Keratinocyte (primary cell): ENCODE measurements at regions not wholly inside any gene's neighbourhood (a gene's known extent, or its start where the extent isn't known, plus 50 kb on each side); places are given as distances from the start of the nearest gene placed in this dataset.

Experiments
- EZH2 ChIP-seq: IDR thresholded peaks from one replicate; pipeline ENCODE4 v1.6.1; 2012; ENCODE audit warnings: inconsistent platforms, mild to moderate bottlenecking, low read length, moderate library complexity
- TF ChIP-seq, protein P1 (sequence below), 3 experiments: IDR thresholded peaks in 1 of 3; conservative IDR thresholded peaks in 1 of 3; optimal IDR thresholded peaks in 1 of 3; 2 replicates in 2 of 3; 3 replicates in 1 of 3; pipeline versions ENCODE3 to v1.5.1; 2011; ENCODE audit warnings: low read length in 3 of 3, mild to moderate bottlenecking in 3 of 3, moderate library complexity in 2 of 3, control low read depth in 1 of 3, inconsistent platforms in 1 of 3; ENCODE audit not compliant: insufficient read depth in 2 of 3; ENCODE audit errors: extremely low read depth in 1 of 3

- TF ChIP-seq, protein P1, sequence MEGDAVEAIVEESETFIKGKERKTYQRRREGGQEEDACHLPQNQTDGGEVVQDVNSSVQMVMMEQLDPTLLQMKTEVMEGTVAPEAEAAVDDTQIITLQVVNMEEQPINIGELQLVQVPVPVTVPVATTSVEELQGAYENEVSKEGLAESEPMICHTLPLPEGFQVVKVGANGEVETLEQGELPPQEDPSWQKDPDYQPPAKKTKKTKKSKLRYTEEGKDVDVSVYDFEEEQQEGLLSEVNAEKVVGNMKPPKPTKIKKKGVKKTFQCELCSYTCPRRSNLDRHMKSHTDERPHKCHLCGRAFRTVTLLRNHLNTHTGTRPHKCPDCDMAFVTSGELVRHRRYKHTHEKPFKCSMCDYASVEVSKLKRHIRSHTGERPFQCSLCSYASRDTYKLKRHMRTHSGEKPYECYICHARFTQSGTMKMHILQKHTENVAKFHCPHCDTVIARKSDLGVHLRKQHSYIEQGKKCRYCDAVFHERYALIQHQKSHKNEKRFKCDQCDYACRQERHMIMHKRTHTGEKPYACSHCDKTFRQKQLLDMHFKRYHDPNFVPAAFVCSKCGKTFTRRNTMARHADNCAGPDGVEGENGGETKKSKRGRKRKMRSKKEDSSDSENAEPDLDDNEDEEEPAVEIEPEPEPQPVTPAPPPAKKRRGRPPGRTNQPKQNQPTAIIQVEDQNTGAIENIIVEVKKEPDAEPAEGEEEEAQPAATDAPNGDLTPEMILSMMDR (optimal IDR thresholded peaks at IDR 0.05 in 1 of 3, IDR thresholded peaks at IDR 0.05 in 1 of 3, conservative IDR thresholded peaks at IDR 0.05 in 1 of 3; ENCODE audit: extremely low read depth in 1 of 3, insufficient read depth in 2 of 3, low read length in 3 of 3): no peak
- no peak for TF ChIP-seq EZH2
Measured at GRCh38 chr13:80509264-80509663, 168.3 kb upstream of the SPRY2 start.
